HG03354 (cell line): ENCODE measurements at regions not wholly inside any gene's neighbourhood (a gene's known extent, or its start where the extent isn't known, plus 50 kb on each side); places are given as distances from the start of the nearest gene placed in this dataset.

Experiments
- ATAC-seq: cut with Tn5 transposase; IDR thresholded peaks from one replicate; pipeline ENCODE4 v1.9.1; 2021; ENCODE audit warnings: mild to moderate bottlenecking; ENCODE audit not compliant: unreplicated experiment, poor library complexity, severe bottlenecking

DNA sequence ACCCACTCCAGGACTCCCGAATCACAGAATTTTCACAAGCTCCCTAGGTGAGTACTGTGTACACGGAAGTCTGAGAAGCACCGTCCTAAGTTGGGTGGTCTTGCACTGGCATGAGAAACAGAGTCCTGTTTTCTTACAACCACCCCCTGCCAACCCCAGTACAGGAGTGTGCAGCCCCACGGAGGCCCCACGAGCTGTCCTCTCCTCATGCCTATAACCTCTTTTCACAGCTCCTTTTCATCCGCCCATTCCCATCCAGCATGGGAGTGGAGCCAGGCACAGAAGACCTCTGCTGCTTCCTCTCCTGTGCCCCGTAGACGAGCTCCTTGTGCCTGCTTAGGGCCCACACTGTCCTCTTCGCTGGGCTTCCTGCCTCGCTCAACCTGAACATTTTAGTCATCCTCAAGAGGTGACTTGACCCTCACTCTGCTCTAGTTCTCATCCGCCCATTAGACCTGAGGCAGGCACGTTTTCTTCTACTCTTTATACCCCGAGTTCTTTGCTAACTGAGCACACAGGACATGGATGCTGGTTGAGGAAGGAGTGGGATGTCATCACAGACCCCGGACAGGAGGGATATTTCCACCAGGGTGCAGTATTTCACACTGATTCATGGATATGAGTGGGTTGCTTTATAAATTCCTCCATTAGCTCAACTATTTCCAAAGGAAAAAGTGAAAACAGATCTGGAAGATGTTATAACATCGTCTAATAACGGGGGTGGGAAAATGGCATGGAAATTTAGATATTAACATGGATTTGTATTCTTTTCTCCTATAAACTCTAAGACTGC is 160.5 kb downstream of the TTLL2 start:
- ATAC-seq = no peak

DNA sequence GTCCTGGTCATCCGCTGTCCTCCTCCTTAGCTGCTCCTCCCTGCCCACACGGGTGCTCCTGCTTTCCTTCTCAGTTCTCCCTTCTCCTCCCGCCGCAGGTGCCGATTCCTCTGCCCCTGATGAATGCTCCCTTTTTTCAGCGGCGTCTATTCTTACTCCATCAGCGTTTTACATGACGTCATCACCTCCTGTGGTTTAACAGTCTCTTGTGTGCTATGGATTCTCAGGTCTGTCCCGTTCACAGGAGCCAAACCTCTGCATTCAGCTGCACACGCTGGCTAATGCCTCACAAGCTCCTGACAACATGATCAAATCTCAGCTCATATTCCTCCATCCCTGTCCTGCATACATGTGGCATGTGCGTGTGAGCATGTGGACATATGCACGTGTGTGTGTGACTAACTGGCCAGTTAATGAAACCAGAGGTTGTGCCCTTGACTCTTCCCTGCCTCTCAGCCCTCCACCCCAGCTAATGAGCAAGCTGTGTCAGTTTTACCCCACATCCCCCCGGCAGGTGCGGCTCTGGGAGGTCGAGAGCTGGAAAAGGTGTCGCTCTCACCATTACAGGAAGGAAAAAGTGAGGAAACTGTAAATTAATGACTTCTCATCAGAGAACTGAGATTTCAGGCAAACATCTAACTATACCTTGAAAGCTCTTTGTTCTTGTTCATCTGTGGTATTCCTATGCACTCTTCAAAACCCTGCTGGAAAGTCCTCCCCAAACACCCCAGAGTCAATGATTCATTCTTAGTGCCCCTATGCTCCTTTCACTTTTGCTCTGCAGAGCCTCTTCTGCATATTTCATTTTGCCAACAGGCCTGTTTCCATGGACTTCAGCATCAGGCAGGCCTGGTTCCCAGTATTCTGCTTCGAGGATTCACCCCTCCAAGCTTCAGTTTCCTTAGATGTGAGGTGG is 163.1 kb downstream of the TTLL2 start:
- no peak for ATAC-seq

DNA sequence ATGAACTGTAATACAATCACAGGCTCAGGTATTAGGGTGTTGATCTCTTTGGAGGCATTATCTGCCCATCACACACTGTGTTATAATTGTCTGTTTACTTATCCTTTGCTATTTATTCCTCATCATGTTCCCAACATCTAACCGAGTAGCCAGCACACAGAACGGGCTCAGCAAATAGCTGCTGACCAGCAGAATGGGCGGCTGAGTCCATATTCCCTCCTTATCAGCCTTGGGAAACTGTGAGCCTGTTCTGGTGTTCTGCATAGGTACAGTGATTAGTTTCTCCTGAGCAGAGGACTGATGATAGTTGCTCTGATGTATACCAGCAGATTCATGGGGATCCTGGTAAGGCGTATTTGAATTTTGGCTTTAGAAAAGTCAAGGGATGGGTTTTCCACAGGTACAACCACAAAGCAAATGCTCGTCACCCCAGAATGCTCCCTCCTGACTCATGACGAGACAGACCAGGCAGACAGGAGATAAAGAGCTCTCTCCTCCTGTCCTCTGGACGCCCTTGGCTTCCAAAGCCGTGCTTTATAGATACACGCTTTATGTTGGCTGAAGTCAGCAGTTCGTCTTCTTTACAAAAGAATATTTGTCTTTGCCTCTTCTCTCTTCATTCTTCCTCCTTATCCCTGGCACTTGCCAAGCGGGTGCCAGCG is 166.7 kb downstream of the TTLL2 start:
- ATAC-seq = no peak

DNA sequence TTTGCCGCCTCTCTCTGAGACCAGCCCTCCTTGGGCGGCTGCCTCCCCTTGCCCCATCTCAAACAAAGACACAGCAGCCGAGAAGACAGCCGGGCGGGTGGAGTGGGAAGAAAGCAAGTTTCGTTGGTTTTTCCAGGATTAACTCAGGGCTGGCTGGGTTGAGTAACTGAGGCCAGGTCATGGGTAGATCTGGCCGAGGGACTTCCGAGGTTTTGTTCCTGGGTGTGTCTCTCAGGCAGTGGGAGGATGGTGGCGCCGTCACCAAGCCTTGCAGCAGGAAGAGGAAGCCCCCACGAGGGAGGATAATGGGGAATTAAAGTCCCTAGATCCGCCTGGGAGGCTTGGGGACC is 167.2 kb downstream of the TTLL2 start:
- no peak for ATAC-seq

DNA sequence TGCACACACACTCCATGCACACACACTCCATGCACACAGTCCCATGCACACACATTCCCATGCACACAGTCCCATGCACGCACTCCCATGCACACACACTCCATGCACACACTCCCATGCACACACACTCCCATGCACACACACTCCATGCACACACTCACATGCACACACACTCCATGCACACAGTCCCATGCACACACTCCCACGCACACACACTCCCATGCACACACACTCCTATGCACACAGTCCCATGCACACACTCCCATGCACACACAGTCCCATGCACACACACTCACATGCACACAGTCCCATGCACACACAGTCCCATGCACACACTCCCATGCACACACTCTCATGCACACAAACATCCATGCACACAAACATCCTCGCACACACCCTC is 168.4 kb downstream of the TTLL2 start:
- ATAC-seq = no peak

DNA sequence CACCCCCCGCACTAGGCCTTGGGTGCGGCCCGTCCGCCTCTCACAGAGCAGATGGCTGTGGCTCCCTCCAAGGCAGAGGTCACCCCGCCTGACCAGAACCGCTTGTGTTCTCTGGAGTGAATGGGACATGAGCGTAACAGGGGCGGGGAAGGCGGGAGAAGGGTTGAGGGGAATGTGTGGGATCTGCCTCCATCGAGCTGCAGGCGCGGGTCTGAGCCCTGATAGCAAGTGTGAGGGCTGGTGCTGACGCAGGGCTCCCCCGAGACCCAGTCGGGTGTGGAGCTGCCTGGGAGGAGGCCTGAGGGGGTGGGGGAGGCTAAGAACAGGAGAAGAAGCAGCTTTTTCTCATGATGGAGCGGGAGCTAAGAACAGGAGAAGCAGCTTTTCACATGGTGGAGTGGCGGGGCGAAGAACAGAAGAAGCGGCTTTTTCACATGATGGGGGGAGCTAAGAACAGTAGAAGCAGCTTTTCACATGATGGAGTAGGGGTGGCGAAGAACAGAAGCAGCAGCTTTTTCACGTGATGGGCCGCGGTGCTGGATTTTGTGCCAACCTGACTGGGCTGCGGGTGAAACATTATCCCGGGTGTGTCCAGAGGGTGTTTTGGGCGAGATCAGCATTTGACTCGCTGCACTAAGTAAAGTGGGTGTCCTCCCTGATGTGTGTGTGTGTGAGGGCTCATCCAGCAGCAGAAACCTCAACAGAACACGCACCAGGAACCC is 169.3 kb downstream of the TTLL2 start:
- no peak for ATAC-seq

DNA sequence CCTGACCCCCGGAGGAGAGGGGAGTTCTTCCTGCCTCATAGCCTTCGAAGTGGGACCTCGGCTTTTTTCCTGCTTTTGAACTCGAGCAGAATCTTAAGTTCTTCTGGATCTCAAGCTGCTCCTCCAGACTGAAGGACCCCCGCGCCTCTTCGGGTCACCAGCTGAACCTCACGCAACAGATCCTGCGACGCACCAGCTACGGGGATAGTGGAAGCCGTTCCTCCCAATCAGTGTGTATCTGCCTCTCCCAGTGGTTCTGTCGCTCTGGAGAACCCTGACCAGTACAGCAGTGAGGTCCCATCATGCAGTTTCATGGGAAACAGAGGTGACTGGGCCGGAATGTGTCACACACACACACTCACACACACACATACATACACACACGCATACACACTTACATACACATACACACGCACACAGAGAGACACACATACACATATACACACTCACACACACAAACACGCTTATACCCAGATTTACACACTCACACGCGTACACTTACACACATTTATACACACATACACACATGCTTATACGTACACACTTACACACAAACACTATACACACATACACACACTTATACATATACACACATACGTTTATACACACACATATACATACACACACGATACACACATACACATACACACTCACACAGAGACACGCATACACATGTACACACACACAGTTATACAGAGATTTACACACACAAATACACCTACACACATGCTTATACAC is 170.0 kb downstream of the TTLL2 start:
- ATAC-seq = no peak

DNA sequence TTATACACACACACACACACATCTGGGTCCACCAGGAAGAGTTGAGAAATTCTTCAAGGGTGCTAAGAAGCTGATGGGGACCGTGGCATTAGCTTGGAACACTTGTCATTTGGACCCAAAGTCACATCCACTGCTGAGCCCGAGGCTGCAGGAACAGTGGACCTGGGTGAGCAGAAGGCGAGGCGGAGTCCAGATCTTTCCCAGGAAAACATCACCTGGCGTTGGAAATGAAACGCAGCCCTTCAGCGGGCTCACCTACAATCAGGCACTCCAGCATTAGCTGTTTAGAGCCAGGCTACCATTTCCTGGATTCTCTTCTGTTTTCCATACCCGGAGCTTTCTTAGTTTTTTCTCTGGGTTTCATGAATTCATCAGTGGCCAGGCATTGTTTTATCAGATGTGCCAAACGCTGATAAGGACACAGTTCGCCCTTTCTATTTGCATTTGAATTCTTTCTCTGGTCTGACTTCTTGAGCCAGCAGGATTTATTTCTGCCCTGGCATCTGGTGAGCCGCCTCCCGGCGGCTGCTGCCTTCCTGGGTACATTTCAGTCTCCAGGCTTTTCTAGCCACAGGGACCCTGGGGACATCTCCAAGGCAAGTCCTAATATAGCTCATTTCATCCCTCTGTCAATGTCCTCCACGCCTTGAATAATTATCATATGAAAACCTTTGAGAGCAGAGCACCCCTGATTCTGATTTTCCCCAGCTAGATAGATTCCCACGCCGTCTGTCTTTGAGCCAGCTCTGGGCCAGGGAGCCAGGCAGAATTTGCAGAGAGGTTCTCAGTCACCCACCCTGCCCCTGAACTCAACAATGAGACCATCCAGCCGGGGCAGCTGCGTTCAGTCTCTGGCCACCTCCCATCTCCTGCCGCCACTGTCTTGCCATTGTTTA is 170.9 kb downstream of the TTLL2 start:
- no peak for ATAC-seq

DNA sequence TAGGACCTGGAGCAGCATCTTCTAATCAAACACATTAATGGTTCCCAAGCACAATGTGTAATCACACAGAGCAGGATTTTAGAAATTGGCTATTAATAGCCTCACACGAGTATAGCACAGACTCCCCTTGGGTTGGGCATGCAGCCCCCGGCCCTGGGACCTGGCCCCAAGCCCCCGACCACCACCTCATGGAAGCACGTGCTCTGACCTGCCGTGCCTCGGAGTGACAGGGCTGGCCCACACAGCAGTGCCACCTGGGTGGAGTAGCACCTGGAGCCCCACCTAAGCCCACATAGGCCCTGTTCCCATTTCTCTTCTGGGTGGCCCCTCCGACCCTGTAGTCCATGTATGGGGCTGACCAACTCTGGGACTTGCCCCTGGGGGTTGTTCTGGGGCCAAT is 171.8 kb downstream of the TTLL2 start:
- no peak for ATAC-seq

DNA sequence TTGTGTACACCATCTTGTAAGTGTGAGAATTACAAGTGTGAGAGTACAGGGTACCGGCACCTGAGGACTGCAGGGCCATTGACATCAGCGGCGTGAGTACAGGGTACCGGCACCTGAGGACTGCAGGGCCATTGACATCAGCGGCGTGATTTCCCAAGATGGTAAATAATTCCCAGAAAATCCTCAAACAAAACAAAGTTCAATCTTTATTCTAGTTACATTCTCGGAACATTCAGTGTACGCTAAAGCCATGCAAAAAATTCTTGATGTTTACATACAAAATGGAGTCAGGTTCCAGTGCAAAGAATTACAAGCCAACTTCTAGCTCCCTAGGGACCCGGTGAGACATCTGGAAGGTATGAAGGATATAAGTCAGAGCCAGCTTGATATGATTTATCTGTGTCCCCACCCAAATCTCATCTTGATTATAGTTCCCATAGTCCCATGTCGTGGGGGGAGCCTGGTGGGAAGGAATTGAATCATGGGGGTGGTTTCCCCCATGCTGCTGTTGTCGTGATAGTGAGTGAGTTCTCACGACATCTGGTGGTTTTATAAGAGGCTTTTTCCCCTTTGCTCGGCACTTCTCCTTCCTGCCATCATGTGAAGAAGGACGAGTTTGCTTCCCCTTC is 172.7 kb downstream of the TTLL2 start:
- ATAC-seq = no peak

DNA sequence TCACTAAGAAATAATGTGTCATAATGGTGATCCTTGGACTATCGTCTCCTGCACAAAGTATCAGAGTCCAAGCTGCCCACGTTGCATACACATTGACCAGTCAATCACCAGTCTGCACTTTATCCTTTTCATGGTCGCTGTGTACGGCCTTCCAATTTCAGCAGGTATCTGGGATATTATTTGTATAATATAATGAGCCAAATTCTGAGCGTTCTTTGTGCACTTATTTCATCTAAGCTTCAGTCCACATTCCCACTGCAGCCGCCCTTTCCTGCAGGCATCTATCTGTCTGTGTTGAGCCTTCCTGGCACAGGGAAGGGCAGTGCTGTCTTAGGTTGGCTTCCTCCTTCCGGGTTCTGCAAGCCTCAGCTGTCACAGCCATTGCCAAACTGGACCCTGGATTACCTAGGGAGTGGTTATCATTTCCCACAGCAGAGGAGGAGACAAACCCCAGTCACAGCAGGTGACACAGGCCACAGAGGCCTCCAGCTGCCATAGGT is 174.3 kb downstream of the TTLL2 start:
- no peak for ATAC-seq

DNA sequence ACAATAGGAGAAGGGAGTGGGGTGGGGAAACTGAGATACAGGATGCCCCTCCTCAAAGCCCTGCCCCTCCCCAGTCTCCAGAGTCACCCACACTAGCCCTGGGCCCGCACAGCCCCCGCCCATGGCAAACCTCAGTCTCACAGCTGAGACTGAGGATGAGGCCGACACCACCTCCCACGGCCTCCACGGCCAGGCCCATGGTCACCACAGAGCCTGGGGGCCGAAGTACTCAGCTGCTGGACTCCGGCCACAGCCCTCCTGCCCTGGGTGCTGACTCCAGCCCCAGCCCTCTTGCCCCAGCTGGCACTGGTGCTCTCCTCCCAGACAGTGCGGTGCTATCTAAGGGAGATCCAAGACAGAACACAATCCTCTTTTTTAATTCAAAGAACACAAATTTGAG is 176.1 kb downstream of the TTLL2 start:
- no peak for ATAC-seq

DNA sequence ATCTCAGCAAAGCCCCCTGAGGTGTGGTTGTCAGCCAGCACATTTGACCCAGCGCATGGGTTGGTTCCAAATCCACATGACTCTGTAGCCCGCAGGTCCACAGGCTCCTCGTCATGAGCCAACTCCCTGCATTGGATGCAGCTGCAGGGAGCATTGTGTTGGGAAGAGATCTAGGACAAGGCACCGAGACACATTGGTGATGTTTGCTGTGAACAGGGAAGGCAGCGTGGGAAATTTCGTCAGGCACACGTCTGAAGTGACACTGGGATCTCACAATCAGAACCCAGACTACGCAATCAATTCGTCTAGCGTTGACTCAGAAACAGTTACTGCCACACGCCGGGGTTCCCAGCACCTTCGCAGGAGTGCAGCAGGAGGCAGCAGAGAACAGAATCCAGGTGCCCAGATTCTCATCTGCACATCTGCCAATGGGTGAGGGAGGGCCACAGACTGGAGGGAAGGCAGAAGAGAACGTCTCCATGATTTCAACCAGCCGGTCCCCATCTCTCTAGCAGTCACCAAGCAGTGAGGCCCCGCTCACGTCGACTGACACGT is 177.0 kb downstream of the TTLL2 start:
- no peak for ATAC-seq

DNA sequence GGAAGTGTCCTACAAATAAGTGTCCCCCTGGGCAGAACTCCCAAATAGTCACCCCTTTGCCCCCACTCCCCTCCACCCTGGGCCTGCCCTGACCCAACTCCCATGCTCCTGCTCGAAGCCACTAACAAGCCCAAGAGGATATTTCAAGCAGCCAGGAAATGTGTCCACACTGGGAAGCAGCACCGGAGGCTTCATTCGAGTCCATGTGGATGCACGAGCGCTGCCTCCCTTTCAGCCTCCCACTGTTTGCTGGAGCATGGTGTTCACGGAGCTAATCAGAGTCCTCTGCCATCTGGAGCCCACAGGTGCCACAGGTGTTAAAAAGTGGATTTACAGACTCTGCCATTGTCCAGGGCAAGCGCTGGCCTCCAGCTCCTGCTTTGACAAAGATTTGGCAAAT is 177.6 kb downstream of the TTLL2 start:
- no peak for ATAC-seq

DNA sequence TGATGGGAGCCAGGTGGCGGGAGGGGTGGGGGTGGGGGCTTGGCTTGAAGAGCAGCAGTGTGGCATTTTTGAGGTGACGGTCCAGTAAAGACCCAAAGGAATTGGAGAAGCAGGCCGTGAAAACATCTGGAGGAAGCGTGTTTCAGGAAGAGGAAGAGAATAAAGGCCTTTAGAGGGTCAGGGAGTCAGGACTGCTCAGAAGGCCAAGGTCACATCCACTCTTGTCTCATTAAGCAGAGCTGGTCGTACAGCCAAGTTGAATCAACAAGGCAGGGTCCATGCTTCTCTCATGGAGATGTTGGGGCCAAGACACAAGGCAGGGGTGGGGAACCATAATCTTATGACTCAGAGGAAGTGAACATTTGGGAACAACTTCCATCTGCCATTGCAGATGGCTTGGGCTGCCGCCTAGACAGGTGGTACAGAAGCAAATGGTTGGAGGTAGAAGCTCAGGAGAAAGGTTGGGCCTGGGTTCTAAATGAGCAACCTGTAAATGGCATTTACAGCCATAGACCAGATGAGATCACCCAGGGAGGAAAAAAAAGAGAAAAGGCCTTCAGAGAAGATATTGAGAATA is 179.6 kb downstream of the TTLL2 start:
- no peak for ATAC-seq

DNA sequence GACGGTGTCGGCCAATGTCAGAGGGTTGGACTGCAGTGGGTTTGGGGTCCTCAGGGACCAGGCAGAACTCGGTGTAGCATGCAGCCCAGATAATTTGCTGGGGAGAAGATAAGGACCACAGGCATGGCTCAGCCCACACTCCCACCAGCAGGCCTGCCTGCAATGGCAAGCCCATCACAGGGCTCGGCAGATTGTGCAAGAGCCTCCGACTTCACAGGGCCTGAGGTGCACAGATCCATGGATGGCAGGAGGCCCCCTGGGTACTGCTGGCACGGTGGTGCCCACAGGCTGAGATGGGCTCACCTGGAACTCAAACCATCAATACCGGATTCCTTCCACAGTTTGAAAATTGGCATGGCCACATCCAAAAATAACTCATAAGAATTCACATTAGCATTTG is 180.3 kb downstream of the TTLL2 start:
- no peak for ATAC-seq

DNA sequence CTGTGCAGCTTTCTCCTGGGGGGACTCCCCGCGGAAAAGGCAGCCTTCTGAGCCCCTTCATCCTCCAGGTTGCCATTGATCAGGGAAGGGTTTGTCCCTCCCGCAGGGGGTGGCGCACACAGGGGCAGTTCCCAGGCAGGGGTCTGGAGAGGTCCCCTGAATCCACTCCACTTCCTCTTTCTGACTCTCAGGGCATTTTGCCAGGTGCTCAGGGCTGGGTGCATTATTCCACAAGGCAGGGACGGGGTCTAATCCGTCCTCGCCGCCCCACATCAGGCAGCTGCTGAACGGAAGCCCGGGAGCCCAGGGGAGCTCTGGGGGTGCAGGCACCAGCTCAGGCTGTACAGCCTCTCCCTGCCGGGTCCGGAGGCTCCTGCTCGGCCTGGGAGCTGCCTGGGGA is 180.9 kb downstream of the TTLL2 start:
- no peak for ATAC-seq
